Ovary (tissue), 7 donors: ENCODE measurements at regions not wholly inside any gene's neighbourhood (a gene's known extent, or its start where the extent isn't known, plus 50 kb on each side); places are given as distances from the start of the nearest gene placed in this dataset.

Source experiments
- DNase-seq, 5 donors: peaks; one replicate each; pipeline ENCODE4 v3.0.0-alpha.2; 2019 to 2020
- H3K27ac ChIP-seq, 2 donors: fragments of 200-600 bp; one replicate each; pipeline versions ENCODE4 v1.5.1 to v1.8.0; 2019 to 2022
- H3K27me3 ChIP-seq: fragments of 200-600 bp; one replicate; pipeline ENCODE4 v1.8.0; 2022
- H3K36me3 ChIP-seq: fragments of 200-600 bp; sonication (generic); one replicate; pipeline ENCODE4 v1.5.1; 2019
- H3K4me1 ChIP-seq: one replicate; pipeline ENCODE4 v1.8.1; 2013; ENCODE audit warnings: mild to moderate bottlenecking, moderate library complexity; ENCODE audit not compliant: insufficient read depth
- H3K4me3 ChIP-seq: fragments of 200-600 bp; sonication (generic); one replicate; pipeline ENCODE4 v1.5.1; 2017
- H3K9me3 ChIP-seq, 2 donors: fragments of 200-600 bp in 1 of 2; sonication (generic) in 1 of 2; one replicate each; pipeline versions ENCODE4 v1.5.1 to v1.8.1; 2013 to 2019; ENCODE audit warnings: mild to moderate bottlenecking in 1 of 2, moderate library complexity in 1 of 2
- CTCF ChIP-seq, 3 donors: fragments of 450-650 bp in 2 of 3; fragments of 200-600 bp in 1 of 3; IDR thresholded peaks; one replicate each; pipeline versions ENCODE4 v1.5.1 to v1.8.0; 2016 to 2022; ENCODE audit warnings: antibody characterized with exemption in 3 of 3, mild to moderate bottlenecking in 1 of 3
- EP300 ChIP-seq: sonication (generic); formaldehyde crosslinking; IDR thresholded peaks from one replicate; pipeline ENCODE4 v1.6.1; 2017; ENCODE audit warnings: antibody characterized with exemption
- POLR2A ChIP-seq: fragments of 450-650 bp; IDR thresholded peaks from one replicate; pipeline ENCODE4 v1.6.1; 2017; ENCODE audit warnings: antibody characterized with exemption, mild to moderate bottlenecking, moderate library complexity
- WGBS, 3 donors: extraction: QIAGEN DNeasy Blood & Tissue Kit in 1 of 3; methylation state at CpG; one replicate each; pipeline versions ENCODE4 v1.1.5 to v1.1.7; 2013 to 2017; 5-methylcytosine and 5-hydroxymethylcytosine counted together
- intact Hi-C, 4 donors: fragments of 100-400 bp; cut with DNase I; formaldehyde crosslinking; loops; one replicate each; pipeline versions ENCODE4 v1.11.0 to v1.15.1; 2022 to 2023
- donor health status: DM: no; HTN: no; CAD: no; lungs with moderate emphysema.
- donor health status: DM: no; HTN: no; CAD: no.
- donor health status: Bipolar disorder and iron deficiency.
- donor health status: DM: no; HTN: no; CAD: no.
- donor health status: DM: yes; HTN: yes; CAD: no.

- H3K27ac ChIP-seq, result no peak overlapping the region
- no peaks in the 10 kb centered on the region for H3K4me1 ChIP-seq
- no peaks in the 10 kb centered on the region for H3K27me3 ChIP-seq
- DNase-seq, result no peak
- no peaks in the 10 kb centered on the region for H3K9me3 ChIP-seq
- TF ChIP-seq EP300 (no peak), CTCF (IDR thresholded peaks at IDR 0.05) (no peak), POLR2A (no peak)
- H3K4me3 ChIP-seq, result no peak overlapping the region
- intact Hi-C loops, result no loop called here
- no peaks in the 10 kb centered on the region for H3K36me3 ChIP-seq
Observed at GRCh38 chr4:141909541-141909940, 273.2 kb downstream of the IL15 start.

GRCh38 chr4:141912831-141913230, 276.4 kb downstream of the IL15 start:
- no peak overlapping the region for H3K4me3 ChIP-seq
- H3K36me3 ChIP-seq, result no peaks in the 10 kb centered on the region
- no peak for DNase-seq
- H3K27ac ChIP-seq, result no peak overlapping the region
- H3K27me3 ChIP-seq, result no peaks in the 10 kb centered on the region
- H3K4me1 ChIP-seq, result no peaks in the 10 kb centered on the region
- H3K9me3 ChIP-seq, result no peaks in the 10 kb centered on the region
- TF ChIP-seq EP300 (no peak), POLR2A (no peak), CTCF (IDR thresholded peaks at IDR 0.05) (no peak)
- 11 to 22% (median 13%) methylated on average over 4 of the region's 4 CpGs for WGBS, 3 donors
- intact Hi-C loops, result no loop called here

- H3K36me3 ChIP-seq, result no peaks in the 10 kb centered on the region
- WGBS, 3 donors, result 84 to 96% (median 93%) methylated on average over 1 of the region's 1 CpG
- H3K27me3 ChIP-seq, result no peaks in the 10 kb centered on the region
- intact Hi-C loops, result no loop called here
- DNase-seq, result no peak
- no peak overlapping the region for H3K27ac ChIP-seq
- no peaks in the 10 kb centered on the region for H3K4me1 ChIP-seq
- H3K4me3 ChIP-seq, result no peak overlapping the region
- no peak for TF ChIP-seq POLR2A
- no peak for TF ChIP-seq CTCF (IDR thresholded peaks at IDR 0.05)
- TF ChIP-seq EP300, result no peak
- H3K9me3 ChIP-seq, result no peaks in the 10 kb centered on the region
Observed at GRCh38 chr4:141913928-141914327, 277.5 kb downstream of the IL15 start.

- H3K27me3 ChIP-seq, result no peaks in the 10 kb centered on the region
- H3K36me3 ChIP-seq, result no peaks in the 10 kb centered on the region
- TF ChIP-seq CTCF (IDR thresholded peaks at IDR 0.05), result no peak
- WGBS, 3 donors, result 66 to 88% (median 69%) methylated on average over 1 of the region's 1 CpG
- H3K9me3 ChIP-seq, result no peaks in the 10 kb centered on the region
- no peaks in the 10 kb centered on the region for H3K4me1 ChIP-seq
- intact Hi-C loops, result no loop called here
- H3K4me3 ChIP-seq, result no peak overlapping the region
- DNase-seq, result no peak
- H3K27ac ChIP-seq, result no peak overlapping the region
Observed at GRCh38 chr4:141914746-141915145, 278.4 kb downstream of the IL15 start.

GRCh38 chr4:141919649-141920048, 283.3 kb downstream of the IL15 start:
- intact Hi-C loops, result no loop called here
- DNase-seq, result no peak
- Histone ChIP-seq H3K36me3 (no peaks in the 10 kb centered on the region), H3K27ac (no peak overlapping the region), H3K4me3 (no peak overlapping the region), H3K9me3 (no peaks in the 10 kb centered on the region), H3K4me1 (no peaks in the 10 kb centered on the region), H3K27me3 (no peaks in the 10 kb centered on the region)
- TF ChIP-seq EP300, result no peak
- no peak for TF ChIP-seq CTCF (IDR thresholded peaks at IDR 0.05)
- TF ChIP-seq POLR2A, result no peak
- WGBS, 3 donors, result 79 to 82% (median 79%) methylated on average over 3 of the region's 3 CpGs
